ENCODE measurements at regions not wholly inside any gene's neighbourhood (a gene's known extent, or its start where the extent isn't known, plus 50 kb on each side); places are given as distances from the start of the nearest gene placed in this dataset.
A peak's percentile ranks its signal among the peaks of the same experiment; 100 is the strongest.

DNA sequence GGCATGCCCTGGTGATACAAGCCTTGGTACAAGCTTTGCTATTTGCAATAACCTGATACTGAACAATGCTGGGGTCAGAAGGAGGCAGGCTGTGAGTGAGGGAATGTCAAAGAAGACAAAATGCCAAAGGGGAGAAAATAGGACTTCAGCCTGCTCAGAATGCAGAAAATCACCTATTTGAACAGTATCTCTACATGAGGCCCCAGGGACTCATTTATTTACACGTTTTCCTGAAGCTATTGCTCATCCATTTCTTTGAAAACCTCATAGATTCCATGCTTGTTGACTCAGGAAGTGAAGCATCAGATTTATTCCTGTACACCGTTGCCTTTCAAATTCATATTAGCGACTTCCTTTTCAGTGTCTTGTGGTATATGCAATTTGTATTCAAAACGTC is 69.4 kb upstream of the CBLN2 start:
- FAIRE-seq (no peak), DNase-seq (ENCODE audit: insufficient read length, low spot score) (no peak)
- TF ChIP-seq TAF1 (IDR thresholded peaks at IDR 0.05; ENCODE audit: low read depth, low read length): no peak
- no peak for TF ChIP-seq PAX5 (IDR thresholded peaks at IDR 0.05; ENCODE audit: insufficient read depth, low read length, severe bottlenecking)
- no peak for TF ChIP-seq SPI1 (IDR thresholded peaks at IDR 0.05; ENCODE audit: low read depth, low read length)
- no peak for TF ChIP-seq POLR2AphosphoS5 (IDR thresholded peaks at IDR 0.05; ENCODE audit: low read depth, low read length)
- no peak for TF ChIP-seq POU2F2 (IDR thresholded peaks at IDR 0.05; ENCODE audit: low read depth, low read length)
- TF ChIP-seq POLR2A (IDR thresholded peaks at IDR 0.05; ENCODE audit: low read depth, low read length): no peak

DNA sequence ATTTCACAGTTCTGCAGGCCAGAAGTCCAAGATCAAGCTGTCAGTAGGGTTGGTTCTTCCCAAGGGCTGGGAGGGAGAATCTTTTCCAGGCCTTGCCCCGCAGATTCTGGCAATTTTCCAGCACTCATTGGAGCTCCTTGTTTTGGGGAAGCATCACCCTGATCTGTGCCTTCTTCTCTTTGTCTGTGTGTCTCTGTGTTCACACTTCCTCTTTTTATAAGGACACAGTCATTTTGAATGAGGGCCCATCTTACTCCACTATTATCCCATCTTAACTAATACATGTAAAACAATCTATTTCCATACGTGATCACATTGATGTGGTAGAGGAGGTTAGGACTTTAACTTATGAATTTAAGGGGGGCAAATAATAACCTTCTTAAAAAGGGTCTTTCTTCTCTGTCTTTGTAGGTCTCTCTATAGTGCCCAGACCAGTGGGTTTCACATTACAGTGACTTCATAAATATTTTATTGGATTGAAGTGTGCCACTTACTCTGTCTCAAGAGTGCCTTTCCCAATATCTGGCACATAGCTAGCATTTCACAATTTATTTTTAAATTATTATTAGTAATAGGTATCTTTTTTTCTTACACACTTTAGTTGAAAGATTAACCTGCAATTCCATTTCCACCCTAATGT is 68.9 kb upstream of the CBLN2 start:
- TF ChIP-seq POU2F2 (IDR thresholded peaks at IDR 0.05; ENCODE audit: low read depth, low read length) (no peak), SPI1 (IDR thresholded peaks at IDR 0.05; ENCODE audit: low read depth, low read length) (peak; percentile 94)
- no peak for FAIRE-seq
- DNase-seq (ENCODE audit: insufficient read length, low spot score): no peak

DNA sequence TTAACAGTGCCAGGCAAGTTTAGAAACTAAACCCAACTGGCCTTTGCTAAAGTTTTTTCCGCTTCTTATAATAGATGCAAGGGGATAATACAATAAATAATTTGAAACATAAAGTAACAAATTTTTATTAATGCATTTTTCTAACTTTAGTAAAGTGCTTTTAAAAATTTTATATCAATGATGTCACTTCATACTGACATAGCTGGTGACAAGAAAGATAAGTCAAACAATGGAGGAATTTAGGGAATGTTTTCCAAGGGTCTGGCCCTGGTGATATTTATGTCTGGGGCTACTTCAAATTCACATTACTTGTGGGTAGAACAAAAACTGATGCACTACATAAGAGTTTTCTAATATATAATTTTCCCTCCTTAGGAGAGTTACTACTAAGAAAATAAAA is 61.2 kb upstream of the CBLN2 start:
- TF ChIP-seq PAX5 (IDR thresholded peaks at IDR 0.05; ENCODE audit: insufficient read depth, low read length, severe bottlenecking): no peak
- TF ChIP-seq POLR2A (IDR thresholded peaks at IDR 0.05; ENCODE audit: low read depth, low read length): no peak
- no peak for TF ChIP-seq SPI1 (IDR thresholded peaks at IDR 0.05; ENCODE audit: low read depth, low read length)
- no peak for TF ChIP-seq POLR2AphosphoS5 (IDR thresholded peaks at IDR 0.05; ENCODE audit: low read depth, low read length)
- TF ChIP-seq TAF1 (IDR thresholded peaks at IDR 0.05; ENCODE audit: low read depth, low read length): no peak
- no peak for TF ChIP-seq POU2F2 (IDR thresholded peaks at IDR 0.05; ENCODE audit: low read depth, low read length)
- DNase-seq (ENCODE audit: insufficient read length, low spot score): no peak
- no peak for FAIRE-seq

DNA sequence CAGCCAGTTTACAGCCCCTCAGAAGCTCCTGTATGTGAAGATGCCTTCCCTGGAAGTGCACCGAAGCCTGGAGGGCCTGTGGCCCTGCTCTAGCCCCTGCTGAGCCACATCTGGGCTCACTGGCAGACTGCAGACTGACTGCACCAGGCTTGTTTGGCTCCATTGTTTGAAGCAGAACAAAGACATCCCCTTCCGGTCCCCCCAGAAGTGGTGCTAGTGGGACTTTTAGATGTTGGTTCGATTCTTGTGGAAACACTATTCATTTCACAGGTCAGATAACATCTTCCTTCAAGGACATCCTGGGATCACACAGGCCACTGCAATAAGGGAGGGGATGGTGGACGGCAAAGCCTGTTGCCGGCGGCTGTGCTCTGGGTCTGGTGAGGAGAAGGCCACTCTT is 57.8 kb upstream of the CBLN2 start:
- TF ChIP-seq SPI1 (IDR thresholded peaks at IDR 0.05; ENCODE audit: low read depth, low read length) (no peak), POU2F2 (IDR thresholded peaks at IDR 0.05; ENCODE audit: low read depth, low read length) (no peak), POLR2AphosphoS5 (IDR thresholded peaks at IDR 0.05; ENCODE audit: low read depth, low read length) (no peak), POLR2A (IDR thresholded peaks at IDR 0.05; ENCODE audit: low read depth, low read length) (no peak), PAX5 (IDR thresholded peaks at IDR 0.05; ENCODE audit: insufficient read depth, low read length, severe bottlenecking) (no peak), TAF1 (IDR thresholded peaks at IDR 0.05; ENCODE audit: low read depth, low read length) (no peak)
- DNase-seq (ENCODE audit: insufficient read length, low spot score) (no peak), FAIRE-seq (no peak)

DNA sequence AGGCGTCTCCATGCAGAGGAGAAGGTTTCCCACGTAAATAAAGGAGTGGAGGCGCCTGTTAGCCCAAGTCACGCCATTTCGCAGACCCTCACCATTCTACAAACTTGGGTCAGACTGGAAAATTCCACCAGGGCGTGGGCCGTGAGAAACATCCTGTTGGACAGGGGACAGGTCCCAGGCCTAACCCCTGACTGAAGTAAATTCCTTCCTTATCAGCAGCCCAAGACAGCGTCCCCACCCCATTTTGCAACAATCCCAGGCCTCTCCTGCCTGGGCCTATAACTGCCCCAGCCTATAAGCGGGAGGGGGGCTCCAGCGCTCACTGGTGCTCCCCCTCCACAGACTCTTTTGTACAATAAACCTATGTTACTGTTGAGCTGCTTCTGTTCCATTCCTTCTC is 57.3 kb upstream of the CBLN2 start:
- TF ChIP-seq POU2F2 (IDR thresholded peaks at IDR 0.05; ENCODE audit: low read depth, low read length) (no peak), SPI1 (IDR thresholded peaks at IDR 0.05; ENCODE audit: low read depth, low read length) (no peak), POLR2A (IDR thresholded peaks at IDR 0.05; ENCODE audit: low read depth, low read length) (no peak), POLR2AphosphoS5 (IDR thresholded peaks at IDR 0.05; ENCODE audit: low read depth, low read length) (no peak), PAX5 (IDR thresholded peaks at IDR 0.05; ENCODE audit: insufficient read depth, low read length, severe bottlenecking) (no peak), TAF1 (IDR thresholded peaks at IDR 0.05; ENCODE audit: low read depth, low read length) (no peak)
- FAIRE-seq: no peak

More for the DNA sequence above, 57.3 kb upstream of the CBLN2 start:
- no peak for DNase-seq (ENCODE audit: insufficient read length, low spot score)
